PC-3 (cell line): ENCODE measurements at regions not wholly inside any gene's neighbourhood (a gene's known extent, or its start where the extent isn't known, plus 50 kb on each side); places are given as distances from the start of the nearest gene placed in this dataset.

Experiments used
- ATAC-seq: fragments of 200-7000 bp; cut with Tn5 transposase; 2 replicates; pipeline ENCODE4 v1.9.1; 2020; ENCODE audit warnings: mild to moderate bottlenecking, moderate library complexity
- BruUV-seq: library from RNA; stranded (reverse); fragments of 400-500 nt; replicated peaks from 2 replicates; lab custom pipeline; 2021; lab: Mats Ljungman, UMichigan
- CTCF ChIA-PET: fragments of 300-600 bp; sonication (Branson Sonifier 250); formaldehyde crosslinking; loops from one replicate; lab custom pipeline; 2022; ENCODE audit warnings: antibody characterized with exemption; lab: Charles Lee
- POLR2A ChIA-PET: fragments of 300-600 bp; sonication (Branson Sonifier 250); formaldehyde crosslinking; loops from one replicate; lab custom pipeline; 2022; ENCODE audit warnings: antibody characterized with exemption; ENCODE audit not compliant: unreplicated experiment; lab: Charles Lee
- DNase-seq: peaks from one replicate; pipeline ENCODE4 v3.0.0-alpha.2; 2015
- H2AFZ ChIP-seq: fragments of 300-600 bp; sonication (generic); 2 replicates; pipeline ENCODE4 v1.6.0; 2016; ENCODE audit warnings: antibody characterized with exemption, low read length
- H3F3A ChIP-seq: fragments of 300-600 bp; sonication (generic); one replicate; pipeline ENCODE4 v1.6.0; 2017; ENCODE audit warnings: antibody characterized with exemption, low read length, control low read depth, mild to moderate bottlenecking; ENCODE audit not compliant: unreplicated experiment
- H3K27ac ChIP-seq: fragments of 300-600 bp; sonication (generic); 2 replicates; pipeline ENCODE4 v1.5.1; 2016; ENCODE audit warnings: mild to moderate bottlenecking, low read length
- H3K27me3 ChIP-seq: fragments of 300-600 bp; sonication (generic); 2 replicates; pipeline ENCODE4 v1.6.1; 2016; ENCODE audit warnings: low read length, mixed read lengths
- H3K36me3 ChIP-seq: fragments of 300-600 bp; sonication (generic); 2 replicates; pipeline ENCODE4 v1.6.1; 2016; ENCODE audit warnings: low read depth, mixed run types, low read length, mixed read lengths
- H3K4me1 ChIP-seq: fragments of 300-600 bp; sonication (generic); 2 replicates; pipeline ENCODE4 v1.5.1; 2016; ENCODE audit warnings: low read length; ENCODE audit not compliant: insufficient read depth
- H3K4me2 ChIP-seq: fragments of 300-600 bp; sonication (generic); 2 replicates; pipeline ENCODE4 v1.6.0; 2016; ENCODE audit warnings: low read length
- H3K4me3 ChIP-seq: fragments of 300-600 bp; sonication (generic); 2 replicates; pipeline ENCODE4 v1.5.1; 2016; ENCODE audit warnings: mild to moderate bottlenecking, low read length, mixed read lengths
- H3K79me2 ChIP-seq: fragments of 300-600 bp; sonication (generic); 2 replicates; pipeline ENCODE4 v1.6.1; 2017; ENCODE audit warnings: low read length, mixed read lengths
- H3K9ac ChIP-seq: fragments of 300-600 bp; sonication (generic); 2 replicates; pipeline ENCODE4 v1.6.0; 2016; ENCODE audit warnings: mild to moderate bottlenecking, low read length
- H3K9me2 ChIP-seq: fragments of 300-600 bp; sonication (generic); replicated peaks from 2 replicates; pipeline ENCODE4 v1.6.1; 2016; ENCODE audit warnings: mixed run types, low read length, mixed read lengths
- H3K9me3 ChIP-seq: fragments of 300-600 bp; sonication (generic); 2 replicates; pipeline ENCODE4 v1.6.1; 2016; ENCODE audit warnings: low read length, mixed read lengths
- H4K20me1 ChIP-seq: fragments of 300-600 bp; sonication (generic); 2 replicates; pipeline ENCODE4 v1.6.1; 2016; ENCODE audit warnings: low read length, mixed read lengths
- CTCF ChIP-seq: fragments of 300-600 bp; sonication (generic); conservative IDR thresholded peaks from 2 replicates; pipeline ENCODE4 v1.5.1; 2017; ENCODE audit warnings: antibody characterized with exemption, low read depth, mild to moderate bottlenecking, low read length
- EZH2 ChIP-seq: fragments of 300-600 bp; sonication (generic); IDR thresholded peaks from one replicate; pipeline ENCODE4 v1.6.1; 2017; ENCODE audit warnings: antibody characterized with exemption, mild to moderate bottlenecking, low read length; ENCODE audit not compliant: unreplicated experiment
- EZH2phosphoT487 ChIP-seq: fragments of 300-600 bp; sonication (generic); IDR thresholded peaks from 2 replicates; pipeline ENCODE4 v1.6.1; 2018; ENCODE audit warnings: mild to moderate bottlenecking, antibody characterized with exemption, low read length, borderline replicate concordance
- intact Hi-C: fragments of 100-400 bp; cut with micrococcal nuclease; formaldehyde crosslinking; loops from 2 replicates; pipeline ENCODE4 v1.9.0; 2023

- H3K9me2 ChIP-seq = no peaks in the 10 kb centered on the region
- ChIA-PET POLR2A (no interaction called here), CTCF (interaction anchor here (0.6 kb wide), 2 partner anchors 471 to 524 kb away, joined by 3 to 4 read pairs; no protein-coding TSS in a partner anchor)
- no peak for TF ChIP-seq EZH2phosphoT487
- peak; percentile 48; the same call in 1 of the 2 replicates for TF ChIP-seq CTCF
- BruUV-seq = no TSS peak
- H3K9me3 ChIP-seq = no peaks in the 10 kb centered on the region
- intact Hi-C loops = loop anchor here (1.0 to 10.0 kb wide), 9 partner anchors 106 to 1710 kb away; no protein-coding TSS in a partner anchor
- DNase-seq (peak; percentile 14), ATAC-seq (peak; percentile 49; the same call in 1 of the 2 replicates)
- H3K27me3 ChIP-seq = no peaks in the 10 kb centered on the region
- no peaks in the 10 kb centered on the region for H4K20me1 ChIP-seq
- H3K9ac ChIP-seq = no peak overlapping the region
- no peak overlapping the region for H2AFZ ChIP-seq
- no peak overlapping the region for H3K4me2 ChIP-seq
- H3F3A ChIP-seq = no peaks in the 10 kb centered on the region
- H3K79me2 ChIP-seq = no peaks in the 10 kb centered on the region
- no peaks in the 10 kb centered on the region for H3K36me3 ChIP-seq
- H3K4me1 ChIP-seq = no peaks in the 10 kb centered on the region
- H3K27ac ChIP-seq = no peak overlapping the region
- no peak overlapping the region for H3K4me3 ChIP-seq
Measured at GRCh38 chr7:10128748-10129147, 844.9 kb upstream of the PHF14 start.

- no peak for DNase-seq
- Histone ChIP-seq H3K9me3 (no peaks in the 10 kb centered on the region), H3K4me2 (no peak overlapping the region), H3K36me3 (no peaks in the 10 kb centered on the region), H3K27me3 (no peaks in the 10 kb centered on the region), H3K4me1 (no peaks in the 10 kb centered on the region), H3K9me2 (no peaks in the 10 kb centered on the region), H2AFZ (no peak overlapping the region), H3F3A (no peaks in the 10 kb centered on the region), H3K9ac (no peak overlapping the region), H3K4me3 (no peak overlapping the region), H3K79me2 (no peaks in the 10 kb centered on the region), H3K27ac (no peak overlapping the region), H4K20me1 (no peaks in the 10 kb centered on the region)
- ChIA-PET POLR2A (no interaction called here), CTCF (no interaction called here)
- intact Hi-C loops = no loop called here
- TF ChIP-seq CTCF (no peak), EZH2 (no peak), EZH2phosphoT487 (no peak)
- ATAC-seq = no peak
- no TSS peak for BruUV-seq
Measured at GRCh38 chr7:10138087-10138854, 835.4 kb upstream of the PHF14 start.

GRCh38 chr7:10146271-10146670 is 827.4 kb upstream of the PHF14 start:
- ChIA-PET POLR2A (no interaction called here), CTCF (no interaction called here)
- no peak for DNase-seq
- intact Hi-C loops = no loop called here
- Histone ChIP-seq H3K79me2 (no peaks in the 10 kb centered on the region), H3K4me3 (no peak overlapping the region), H4K20me1 (no peaks in the 10 kb centered on the region), H3K9ac (no peak overlapping the region), H3K4me2 (no peak overlapping the region), H2AFZ (no peak overlapping the region), H3K27me3 (no peaks in the 10 kb centered on the region), H3F3A (no peaks in the 10 kb centered on the region), H3K4me1 (no peaks in the 10 kb centered on the region), H3K9me3 (peaks cover 9% of the 10 kb centered on the region; the same call in 1 of the 2 replicates), H3K27ac (no peak overlapping the region), H3K36me3 (no peaks in the 10 kb centered on the region), H3K9me2 (no peaks in the 10 kb centered on the region)
- TF ChIP-seq EZH2phosphoT487 (no peak), EZH2 (no peak), CTCF (no peak)
- BruUV-seq = no TSS peak
- ATAC-seq = no peak
